Head of caudate nucleus (tissue), 42 donors: ENCODE measurements at regions not wholly inside any gene's neighbourhood (a gene's known extent, or its start where the extent isn't known, plus 50 kb on each side); places are given as distances from the start of the nearest gene placed in this dataset.

ENCODE experiments used
- DNase-seq, 42 donors: peaks; one replicate each; pipeline versions ENCODE4 v3.0.0 to v3.0.0-alpha.2; 2020 to 2021; ENCODE audit warnings: mixed read lengths in 7 of 42
- intact Hi-C: fragments of 100-400 bp; cut with DNase I; formaldehyde crosslinking; loops from one replicate; pipeline ENCODE4 v1.15.0; 2022

DNA sequence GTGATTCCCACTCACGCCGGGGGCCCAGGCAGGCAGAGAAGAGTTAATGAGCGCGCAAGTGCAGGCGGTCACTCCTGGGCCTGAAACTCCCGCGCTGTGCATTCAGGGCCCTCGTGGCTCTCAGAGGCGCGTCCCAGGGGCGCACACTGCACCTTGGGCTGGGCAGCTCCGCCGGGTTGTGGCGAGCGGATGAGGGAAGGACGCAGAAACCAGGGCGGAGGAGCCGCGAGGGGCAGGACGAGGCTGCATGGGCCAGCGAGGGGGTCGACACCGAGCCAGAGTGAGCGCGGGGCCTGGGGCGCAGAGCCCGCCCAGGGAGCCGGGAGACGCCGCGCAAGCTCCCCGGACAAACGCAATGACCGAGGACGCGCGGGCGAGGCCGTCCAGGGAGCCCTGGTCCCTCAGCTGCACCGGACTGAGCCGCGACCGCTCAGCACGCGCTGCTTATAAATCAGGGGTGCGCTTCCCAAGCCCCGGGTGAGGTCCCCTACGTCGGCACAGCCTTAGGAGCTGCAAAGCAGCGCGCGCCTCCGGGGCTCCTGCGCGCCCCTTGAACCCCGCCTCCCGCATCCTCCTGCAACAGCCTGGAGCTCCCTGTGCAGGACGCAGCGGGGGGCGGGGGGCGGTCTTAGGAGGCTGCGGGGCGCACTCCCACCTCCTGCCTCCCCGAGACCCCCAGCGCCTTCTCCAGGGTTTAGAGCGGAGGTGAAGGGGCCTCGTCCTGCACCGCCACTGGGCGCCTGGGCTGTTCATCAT, 180.2 kb upstream of the ALKAL2 start:
- intact Hi-C loops, result no loop called here
- DNase-seq, result peak in 27 of 42 donors; percentile 7 to 55 (median 29)

DNA sequence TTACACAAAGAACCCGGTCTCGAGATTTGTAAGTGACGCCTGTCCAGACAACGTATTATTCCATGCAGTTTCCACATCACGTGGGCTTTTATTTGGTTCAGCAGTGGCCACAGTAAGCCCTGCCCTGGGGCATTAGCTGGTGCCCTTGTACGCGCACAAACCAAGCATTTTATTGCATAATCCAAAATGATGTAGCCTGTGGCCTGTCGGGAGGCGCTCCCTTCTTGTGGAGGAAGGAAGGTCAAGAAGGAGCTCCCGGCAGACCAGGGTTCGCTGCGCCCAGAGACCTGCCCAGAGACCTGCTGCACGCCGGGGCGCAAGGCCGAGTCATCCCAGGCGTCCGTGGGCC, 179.6 kb upstream of the ALKAL2 start:
- intact Hi-C loops, result no loop called here
- DNase-seq, result no peak

DNA sequence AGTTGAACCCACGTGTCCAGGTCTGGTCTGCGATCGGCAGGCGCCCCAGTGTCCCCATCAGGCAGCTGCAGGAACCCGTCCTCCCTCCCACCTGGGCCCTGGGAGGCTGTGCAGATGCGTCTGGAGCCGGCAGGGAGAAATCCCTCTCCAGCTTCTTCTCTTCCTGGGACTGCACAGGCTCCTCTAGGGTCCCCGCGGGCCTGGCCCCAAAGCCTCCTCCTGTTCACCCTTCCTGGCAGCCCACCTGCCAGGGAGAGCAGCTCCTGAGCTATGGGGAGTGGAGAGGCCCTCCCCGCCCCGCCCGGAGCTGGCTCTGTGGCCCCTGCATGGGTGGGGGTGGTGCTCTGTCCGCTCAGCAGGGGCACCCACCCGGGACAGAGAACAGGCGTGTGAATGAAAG, 179.2 kb upstream of the ALKAL2 start:
- peak in 2 of 42 donors; percentile 8 to 32 for DNase-seq
- intact Hi-C loops, result no loop called here

DNA sequence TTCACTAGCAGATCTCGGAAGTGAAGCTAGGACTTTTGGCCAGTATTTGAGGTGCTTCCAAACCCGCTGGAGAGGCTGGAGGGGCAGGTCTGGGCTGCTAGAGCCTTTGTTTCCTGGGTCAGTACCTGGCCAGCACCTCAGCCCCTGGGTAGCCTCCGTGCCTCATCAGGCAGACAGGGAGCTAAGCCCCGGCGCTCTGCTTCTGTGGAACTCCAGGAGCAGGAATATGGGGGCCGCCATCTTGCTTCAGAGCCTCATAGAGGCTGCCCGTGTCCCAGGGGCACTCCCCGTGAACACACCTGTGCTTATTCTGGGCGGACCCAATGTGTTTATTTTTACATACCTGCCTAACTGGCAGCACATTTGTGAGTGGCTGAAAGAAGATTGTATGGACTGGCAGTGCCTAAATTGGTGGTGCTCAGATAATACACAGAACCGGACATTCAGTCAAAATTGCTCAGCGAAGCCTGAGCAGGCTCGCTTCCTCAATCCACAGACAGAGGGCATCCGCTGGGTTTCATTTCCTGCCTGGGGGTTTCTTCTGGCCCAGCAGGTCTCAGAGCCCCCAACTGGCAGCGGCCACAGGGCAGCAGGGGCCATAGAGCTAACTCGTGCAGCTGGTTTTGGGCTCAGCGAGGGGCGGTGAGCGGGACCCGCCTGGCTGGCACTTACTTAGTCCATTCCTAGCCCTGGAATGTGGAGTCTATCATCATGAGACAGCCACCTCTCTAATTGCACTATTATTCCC, 176.8 kb upstream of the ALKAL2 start:
- peak in 2 of 42 donors; percentile 12 to 29 for DNase-seq
- intact Hi-C loops, result no loop called here

DNA sequence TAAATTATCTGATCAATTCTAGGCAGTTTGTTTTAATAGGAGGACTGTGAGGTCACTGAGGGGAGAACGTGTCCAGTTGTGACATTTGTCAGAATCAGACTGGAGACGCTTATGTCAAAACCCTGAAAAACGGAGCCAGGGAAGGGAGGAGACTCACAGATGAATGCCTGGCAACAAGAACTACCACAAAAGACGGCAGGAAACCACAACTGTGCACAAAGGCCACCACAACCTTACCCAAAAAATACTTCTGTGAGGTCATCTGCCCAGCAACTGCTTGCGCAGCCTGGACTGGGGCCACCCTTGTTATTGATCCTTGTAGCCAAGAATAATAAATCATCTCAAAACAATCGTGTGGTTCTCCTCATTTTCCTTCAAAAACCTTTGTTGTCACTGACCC, 173.0 kb upstream of the ALKAL2 start:
- intact Hi-C loops, result no loop called here
- DNase-seq, result peak in 1 of 42 donors; percentile 5

DNA sequence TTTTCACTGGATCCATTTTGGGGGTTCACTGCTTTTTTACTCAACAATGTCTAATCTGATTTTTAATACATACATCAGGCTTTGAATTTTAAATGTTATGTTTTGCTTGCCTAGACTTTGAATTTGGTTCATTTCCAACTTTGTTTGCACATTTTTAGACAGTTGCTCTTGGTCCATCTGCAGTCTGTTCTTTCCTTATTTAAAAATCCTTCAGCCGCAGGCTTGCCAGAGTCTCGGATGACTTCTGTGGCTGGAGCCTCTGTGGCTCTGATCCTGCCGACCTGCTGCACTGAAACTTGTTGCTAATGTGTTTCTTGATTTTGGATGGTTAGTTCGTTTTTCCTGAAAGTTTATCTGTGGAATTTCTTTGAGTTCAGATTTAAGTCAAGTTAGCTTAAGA, 172.0 kb upstream of the ALKAL2 start:
- peak in 1 of 42 donors; percentile 34 for DNase-seq
- intact Hi-C loops, result no loop called here

DNA sequence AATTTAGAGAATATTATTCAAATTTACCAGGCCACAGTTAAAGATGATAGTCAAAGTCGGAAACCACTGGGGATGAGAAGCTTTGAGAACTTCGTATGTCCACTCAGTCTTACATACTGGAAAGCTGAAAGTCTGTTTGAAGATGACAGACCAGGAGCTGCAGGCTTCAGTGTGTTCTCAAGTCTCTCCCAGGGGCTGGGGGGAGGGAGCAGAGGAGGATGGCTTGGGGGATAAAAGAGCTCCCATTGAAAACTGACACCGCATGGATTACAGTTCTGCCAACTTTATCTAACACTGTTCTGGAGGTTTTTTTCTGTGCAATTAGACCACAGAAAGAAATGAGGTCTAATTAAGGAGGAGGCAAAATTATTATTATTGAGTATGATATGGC, 170.5 kb upstream of the ALKAL2 start:
- intact Hi-C loops, result no loop called here
- no peak for DNase-seq

DNA sequence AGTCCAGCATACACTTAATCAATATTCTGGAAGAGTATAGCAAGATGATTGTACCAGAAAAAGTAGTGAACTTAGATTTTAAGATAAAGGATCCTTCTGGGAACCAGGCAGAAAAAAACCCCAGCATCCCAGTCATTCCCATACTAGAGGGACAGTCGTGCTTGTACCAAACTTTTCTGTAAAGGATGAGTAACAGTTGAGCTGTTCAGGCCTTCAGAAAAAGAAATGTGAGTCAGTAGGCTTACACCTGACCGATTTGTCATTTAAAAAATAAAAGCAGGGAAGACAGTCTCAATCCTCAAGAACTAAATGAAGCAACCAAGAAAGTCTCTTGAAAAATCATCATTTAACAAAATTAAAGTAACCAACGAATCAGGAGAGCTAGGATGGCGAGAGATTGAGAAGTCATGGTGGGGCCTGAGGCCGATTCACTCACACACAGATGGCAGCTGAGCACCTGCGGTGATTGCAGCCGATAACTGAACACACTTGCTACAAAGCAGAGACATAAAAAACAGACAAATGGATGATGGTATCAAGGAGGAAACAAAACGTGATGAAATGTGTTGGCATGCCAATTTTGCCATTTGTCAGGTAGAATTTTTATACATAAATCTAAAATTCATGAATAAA, 170.0 kb upstream of the ALKAL2 start:
- intact Hi-C loops, result no loop called here
- DNase-seq, result no peak

DNA sequence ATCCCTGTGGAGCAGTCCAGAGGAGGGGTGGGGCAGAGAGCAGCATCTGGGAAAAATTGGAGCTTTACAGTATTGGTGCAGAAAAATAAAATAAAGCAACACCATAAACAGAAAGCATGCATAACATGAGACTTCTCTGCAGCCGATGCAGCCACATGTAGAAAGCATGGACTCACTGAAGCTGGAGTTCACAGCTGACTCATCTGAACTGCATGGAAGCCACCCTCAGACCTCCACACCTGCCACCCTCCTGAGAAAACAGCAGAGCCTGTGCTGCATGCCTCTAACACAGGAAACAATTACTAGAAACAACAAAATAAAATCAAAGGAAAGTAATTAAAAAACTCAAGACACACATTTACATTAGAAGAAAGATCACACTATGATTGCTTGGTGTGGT, 169.4 kb upstream of the ALKAL2 start:
- intact Hi-C loops, result no loop called here
- DNase-seq, result no peak

DNA sequence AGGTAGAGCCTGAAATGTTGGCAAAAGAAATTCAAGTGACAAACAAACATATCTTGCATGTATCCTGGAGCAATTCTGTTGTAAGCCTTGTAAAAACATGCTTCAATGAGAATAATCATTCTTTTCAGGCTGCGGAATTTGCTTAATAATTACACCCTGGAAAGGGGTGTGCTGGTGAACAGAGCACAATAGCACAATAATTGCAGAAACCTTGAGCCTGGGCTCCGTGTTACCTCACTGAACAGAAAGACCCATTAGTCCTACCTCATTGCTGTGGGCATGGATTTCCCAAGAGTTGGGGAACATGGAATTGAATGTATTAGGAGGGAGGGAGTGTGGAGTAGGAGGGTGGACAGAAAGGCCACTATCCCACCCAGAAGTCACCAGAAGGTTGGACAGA, 168.0 kb upstream of the ALKAL2 start:
- DNase-seq, result no peak
- intact Hi-C loops, result no loop called here

DNA sequence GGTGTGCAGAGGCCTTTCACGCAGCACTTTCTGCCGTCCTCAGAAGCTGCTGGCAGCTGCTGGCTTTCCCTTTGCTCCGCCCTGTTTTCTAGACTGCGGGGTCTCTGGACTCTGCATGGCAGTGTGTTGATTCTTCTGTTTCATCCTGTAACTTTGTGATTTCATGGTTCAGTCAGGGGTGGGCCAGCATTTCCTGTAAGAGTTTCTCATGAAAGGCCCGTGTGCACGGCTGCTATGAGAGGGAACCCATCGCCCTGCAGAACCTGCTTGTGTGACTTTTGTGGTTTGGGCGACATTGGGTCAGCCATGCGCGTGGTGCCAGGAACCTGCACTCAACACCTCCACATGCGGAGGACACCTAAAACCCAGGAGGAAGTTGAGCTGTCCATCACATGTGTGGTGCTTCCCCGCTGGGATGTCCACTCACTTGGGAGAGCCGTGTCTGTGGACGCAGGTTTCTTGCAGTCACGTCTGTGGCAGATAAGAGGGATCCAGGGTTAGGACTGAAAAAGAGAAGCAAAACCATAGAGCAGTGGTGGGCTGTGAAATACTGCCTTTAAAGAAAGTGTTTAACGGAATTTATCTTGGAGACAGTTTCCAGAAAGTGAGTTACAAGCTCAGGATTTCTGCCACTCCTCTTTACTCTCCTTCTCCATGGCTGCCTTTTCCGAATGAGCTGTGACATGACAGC, 167.3 kb upstream of the ALKAL2 start:
- DNase-seq, result no peak

DNA sequence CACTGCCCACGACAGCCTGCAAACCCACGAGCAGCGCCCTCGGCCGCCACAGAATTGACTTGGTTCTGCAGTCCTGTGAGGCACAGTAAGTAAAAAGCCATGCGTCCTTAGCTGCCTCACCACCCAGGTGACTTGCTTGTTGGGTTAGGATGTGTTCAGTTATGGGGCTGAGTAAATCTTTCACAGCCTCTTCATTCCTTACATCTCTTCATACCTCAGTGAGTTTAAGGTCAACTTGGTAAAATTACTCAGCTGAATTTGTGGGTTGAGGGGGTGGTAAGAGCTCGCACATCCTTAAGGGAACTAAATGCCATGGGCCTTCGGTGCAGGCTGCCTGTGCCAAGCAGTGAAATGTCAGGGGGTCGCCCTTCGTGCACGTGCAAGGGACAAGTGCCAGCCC, 165.2 kb upstream of the ALKAL2 start:
- intact Hi-C loops, result no loop called here
- DNase-seq, result no peak

More for the DNA sequence above, 167.3 kb upstream of the ALKAL2 start:
- intact Hi-C loops, result no loop called here

DNA sequence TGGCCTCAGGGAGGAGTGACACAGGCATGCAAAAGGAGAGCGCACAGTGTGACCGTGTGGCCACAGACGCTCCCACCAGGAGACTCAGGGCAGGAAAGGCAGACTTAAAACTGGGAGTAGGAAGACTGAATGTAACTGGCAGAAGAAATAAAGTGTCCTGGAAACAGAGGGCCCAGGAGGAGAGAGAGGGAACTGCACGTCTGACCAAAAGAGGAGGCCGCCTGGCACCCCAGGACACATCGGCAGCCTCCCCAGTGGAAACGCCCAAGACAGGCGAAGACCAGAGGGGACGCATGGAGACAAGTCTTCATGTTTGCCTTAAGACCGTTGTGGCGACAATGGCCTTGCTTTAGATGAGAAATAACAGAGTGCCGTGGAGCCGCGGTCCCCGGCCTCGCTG, 163.6 kb upstream of the ALKAL2 start:
- intact Hi-C loops, result no loop called here
- DNase-seq, result peak in 1 of 42 donors; percentile 28

DNA sequence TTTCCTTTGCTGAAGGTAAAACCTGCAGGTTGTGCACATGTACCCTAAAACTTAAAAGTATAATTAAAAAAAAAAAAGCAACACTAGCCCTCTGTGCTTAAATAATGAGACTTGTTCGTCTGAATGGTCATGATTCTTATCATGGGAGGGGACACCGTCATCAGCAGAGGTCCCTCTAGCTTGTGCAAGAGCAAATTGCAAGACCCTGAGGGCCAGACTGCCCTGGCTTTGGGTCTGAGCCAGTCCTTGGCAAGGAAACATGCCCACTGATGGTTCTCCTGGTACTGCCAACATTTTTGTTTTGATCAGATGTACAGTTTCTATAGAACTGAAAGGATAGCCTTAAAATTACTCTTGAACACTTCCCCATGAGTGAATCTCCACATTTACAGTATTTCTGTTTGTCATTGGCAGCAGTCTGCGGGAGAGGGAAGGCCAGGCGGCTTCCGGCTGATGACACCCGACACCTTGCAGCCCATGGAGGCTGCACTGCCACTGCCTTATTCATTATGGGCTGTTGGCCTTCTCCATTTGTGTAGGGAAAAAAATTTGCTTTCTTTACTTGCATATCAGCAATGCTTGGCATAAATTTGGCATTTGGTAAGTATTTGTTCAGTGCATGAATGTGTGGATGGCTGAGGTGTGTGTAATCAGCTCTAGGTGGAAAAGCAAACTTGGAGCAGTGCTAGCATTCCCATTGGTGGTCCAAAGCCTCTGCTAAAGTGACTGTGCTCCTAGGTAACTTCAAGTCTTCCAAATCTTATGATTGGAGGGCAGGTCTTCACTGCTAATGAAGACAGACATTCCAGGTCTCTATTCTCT, 161.6 kb upstream of the ALKAL2 start:
- intact Hi-C loops, result no loop called here
- DNase-seq, result peak in 1 of 42 donors; percentile 33

DNA sequence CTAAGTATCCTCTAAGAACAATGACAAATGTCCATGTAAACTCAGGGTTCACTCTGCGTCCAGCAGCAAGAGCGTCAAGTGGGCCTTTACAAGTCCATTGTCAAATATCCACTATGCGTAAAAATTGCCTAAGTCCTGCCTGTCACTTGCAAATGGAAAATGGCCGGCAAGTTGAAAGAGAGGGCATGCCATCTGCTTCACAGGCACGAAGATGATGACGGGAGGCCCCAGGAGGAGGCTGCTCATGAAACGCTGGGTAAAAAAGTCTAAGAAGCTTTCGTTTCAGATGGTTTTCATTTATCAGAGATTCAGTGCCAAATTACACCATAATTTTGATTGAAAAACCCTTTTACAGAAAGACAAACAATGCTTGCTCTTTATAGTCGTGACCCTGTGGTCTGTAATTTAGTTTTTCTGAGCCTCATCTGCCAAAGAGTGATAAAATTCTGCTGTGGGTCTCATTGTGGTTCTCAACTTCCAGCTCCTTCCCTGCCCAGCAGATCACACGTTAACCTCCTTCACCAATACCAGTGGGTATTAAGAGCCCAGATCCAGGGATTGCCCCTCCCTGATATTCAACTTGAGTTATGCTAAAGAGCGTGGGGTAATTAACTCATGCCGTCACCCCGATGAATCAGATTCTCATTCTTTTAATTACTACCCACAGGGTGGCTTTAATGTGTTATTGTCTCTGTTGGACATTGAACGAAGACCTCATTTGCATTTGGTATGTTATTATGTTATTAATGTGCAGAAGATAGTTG, 160.2 kb upstream of the ALKAL2 start:
- intact Hi-C loops, result no loop called here
- DNase-seq, result peak in 1 of 42 donors; percentile 7

DNA sequence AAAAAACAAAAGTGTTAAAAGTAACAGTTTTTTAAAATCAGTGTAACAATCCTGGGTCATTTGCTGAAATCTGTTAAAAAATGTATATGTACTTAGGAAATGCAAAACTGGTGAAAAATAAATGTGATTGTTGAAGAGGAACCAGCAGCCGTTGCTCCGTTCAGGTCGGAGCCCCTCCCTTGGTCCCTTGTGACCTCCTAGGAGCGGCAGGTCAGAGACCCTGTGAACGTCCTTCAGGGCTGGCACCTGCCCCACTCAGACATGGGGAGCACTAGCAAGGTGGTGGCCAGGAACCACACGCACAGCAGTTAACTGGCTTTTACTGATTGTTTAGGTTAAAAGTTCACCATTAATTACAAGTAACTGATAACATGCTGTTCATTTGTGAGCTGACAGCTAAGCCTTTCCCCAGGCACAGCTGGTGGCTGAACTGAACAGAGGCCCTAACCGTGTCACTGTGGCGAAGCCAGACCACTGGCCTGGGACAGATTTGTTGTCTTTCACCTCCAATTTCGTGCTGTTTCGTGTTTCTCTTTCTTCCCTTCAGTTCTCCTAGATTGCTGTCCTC, 159.2 kb upstream of the ALKAL2 start:
- peak in 1 of 42 donors; percentile 31 for DNase-seq
- intact Hi-C loops, result no loop called here

DNA sequence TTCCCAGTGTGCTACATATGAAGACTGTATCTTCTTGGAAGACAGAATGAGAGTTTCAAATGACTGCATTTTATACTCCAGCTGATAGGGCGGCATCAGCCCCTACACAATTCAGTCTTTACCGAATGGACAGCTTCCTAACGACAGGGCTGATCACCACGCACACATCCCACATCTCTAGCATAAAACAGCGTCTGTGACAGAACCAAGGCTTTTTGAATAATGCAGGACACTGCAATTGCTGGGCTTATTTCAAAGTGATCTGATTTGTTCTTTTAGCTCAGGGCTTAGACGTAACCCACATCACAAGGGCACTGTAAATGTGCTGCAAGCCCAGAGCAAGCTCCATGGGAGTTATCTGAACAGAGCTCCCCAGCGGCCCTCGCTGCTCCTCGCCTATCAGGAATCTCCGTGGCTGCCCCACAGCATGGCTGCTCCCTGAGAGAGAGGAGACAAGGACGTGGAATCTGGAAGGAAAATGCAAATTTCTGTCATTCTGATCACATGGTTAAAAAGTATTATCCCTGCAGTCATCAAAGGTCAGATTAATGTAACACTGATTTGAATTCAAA, 158.5 kb upstream of the ALKAL2 start:
- peak in 1 of 42 donors; percentile 41 for DNase-seq
- intact Hi-C loops, result no loop called here
